Activated naive CD8-positive, alpha-beta T cell treated with anti-CD3 and anti-CD28 coated beads, Interleukin-2, amount 10 ng/mL, durations not matched to agents 7 days and 5 days (primary cell): ENCODE measurements at regions not wholly inside any gene's neighbourhood (a gene's known extent, or its start where the extent isn't known, plus 50 kb on each side); places are given as distances from the start of the nearest gene placed in this dataset.

Source experiments
- ATAC-seq: fragments of 150-1000 bp; cut with Tn5 transposase; one replicate; pipeline ENCODE4 v1.10.0; 2021; ENCODE audit warnings: low read depth, moderate library complexity
- POLR2A ChIA-PET: fragments of 350-600 bp; sonication (Branson Sonifier 250); formaldehyde crosslinking; loops from one replicate; lab custom pipeline; 2021; ENCODE audit warnings: antibody characterized with exemption; lab: Charles Lee
- DNase-seq: peaks from one replicate; pipeline ENCODE4 v3.0.0; 2021
- H3K27ac Mint-ChIP-seq: one replicate; pipeline ENCODE4 v1.8.0; 2022; ENCODE audit warnings: mild to moderate bottlenecking, mixed read lengths
- H3K27me3 Mint-ChIP-seq: one replicate; pipeline ENCODE4 v1.8.0; 2022; ENCODE audit warnings: mild to moderate bottlenecking, moderate library complexity, mixed read lengths
- H3K36me3 Mint-ChIP-seq: one replicate; pipeline ENCODE4 v1.8.0; 2021; ENCODE audit warnings: mild to moderate bottlenecking, mixed read lengths
- H3K4me1 Mint-ChIP-seq: one replicate; pipeline ENCODE4 v1.8.0; 2021; ENCODE audit warnings: mixed read lengths
- H3K4me3 Mint-ChIP-seq: one replicate; pipeline ENCODE4 v1.8.0; 2022; ENCODE audit warnings: mild to moderate bottlenecking, moderate library complexity, mixed read lengths
- H3K9me3 Mint-ChIP-seq: one replicate; pipeline ENCODE4 v1.8.0; 2021; ENCODE audit warnings: mixed read lengths

DNA sequence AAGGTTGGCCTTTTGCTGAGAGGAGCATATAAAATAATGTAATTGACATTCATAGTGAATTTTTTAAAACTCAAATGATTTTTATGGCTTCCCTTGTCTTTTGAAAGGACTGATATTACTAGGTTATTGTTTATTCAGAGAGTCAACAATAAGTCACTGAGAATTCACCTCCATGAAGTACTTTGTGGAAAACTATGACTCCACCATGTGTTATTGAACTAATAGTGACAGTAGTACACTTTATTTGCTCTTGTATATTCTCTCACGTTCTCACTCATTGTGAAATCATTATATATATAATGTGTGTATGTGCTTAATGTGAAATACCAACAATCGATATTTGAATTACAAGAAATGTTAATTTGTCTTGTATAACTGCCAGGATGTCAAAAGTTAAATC, 267.4 kb upstream of the CCDC179 start:
- Mint-ChIP-seq H3K27me3 (no peaks in the 10 kb centered on the region), H3K27ac (no peak overlapping the region)

DNA sequence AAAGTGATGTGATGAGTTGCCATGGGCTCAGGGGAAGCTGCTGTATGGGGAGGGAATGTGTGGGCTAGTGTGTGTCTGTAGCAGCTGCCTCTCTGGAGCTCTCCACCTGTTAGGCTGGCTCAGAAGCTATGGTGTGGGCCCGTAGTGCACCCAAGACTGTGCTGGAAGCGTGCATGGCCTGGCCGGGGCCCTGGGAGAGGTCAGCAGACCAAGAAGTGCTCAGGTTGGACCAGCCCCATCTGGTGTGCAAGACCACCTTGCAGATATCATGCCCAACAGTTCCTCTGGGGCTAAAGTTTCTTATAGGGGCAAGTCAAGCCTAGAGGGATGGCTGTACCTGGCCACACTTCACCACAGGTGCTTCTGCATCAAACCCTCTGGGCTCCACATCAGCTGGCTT, 274.4 kb upstream of the CCDC179 start:
- no peak for DNase-seq
- Mint-ChIP-seq H3K4me1 (no peaks in the 10 kb centered on the region), H3K27ac (no peak overlapping the region), H3K4me3 (no peak overlapping the region), H3K27me3 (no peaks in the 10 kb centered on the region), H3K36me3 (no peaks in the 10 kb centered on the region), H3K9me3 (peaks cover 2% of the 10 kb centered on the region)
- no peak for ATAC-seq
- POLR2A ChIA-PET = no interaction called here

More for the DNA sequence above, 267.4 kb upstream of the CCDC179 start:
- H3K9me3 Mint-ChIP-seq = peaks cover 2% of the 10 kb centered on the region
- H3K36me3 Mint-ChIP-seq = no peaks in the 10 kb centered on the region
- H3K4me3 Mint-ChIP-seq = no peak overlapping the region
- ATAC-seq = no peak
- POLR2A ChIA-PET = no interaction called here
- DNase-seq = no peak
- no peaks in the 10 kb centered on the region for H3K4me1 Mint-ChIP-seq

DNA sequence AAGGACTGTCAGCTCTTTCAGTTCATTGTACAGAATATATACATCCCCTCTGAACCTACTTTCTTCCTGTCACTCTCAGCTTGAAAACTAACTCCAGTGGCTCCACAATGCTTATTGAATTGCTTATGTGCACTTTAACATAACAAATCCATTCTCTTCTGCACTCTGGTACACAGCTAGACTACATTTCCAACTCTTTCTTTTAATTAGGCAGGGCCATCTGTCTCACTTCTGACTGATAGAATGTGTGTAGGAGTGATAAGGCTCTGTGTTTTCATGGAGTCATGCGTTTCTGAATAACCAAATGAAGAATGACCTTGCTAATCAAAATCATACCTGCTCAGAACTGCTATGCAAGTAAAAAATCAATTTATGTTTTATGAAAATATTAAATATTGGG, 278.5 kb upstream of the CCDC179 start:
- Mint-ChIP-seq H3K9me3 (no peaks in the 10 kb centered on the region), H3K4me3 (no peak overlapping the region), H3K27me3 (no peaks in the 10 kb centered on the region), H3K4me1 (no peaks in the 10 kb centered on the region), H3K27ac (no peak overlapping the region), H3K36me3 (no peaks in the 10 kb centered on the region)
- ATAC-seq (no peak), DNase-seq (no peak)
- POLR2A ChIA-PET = no interaction called here

DNA sequence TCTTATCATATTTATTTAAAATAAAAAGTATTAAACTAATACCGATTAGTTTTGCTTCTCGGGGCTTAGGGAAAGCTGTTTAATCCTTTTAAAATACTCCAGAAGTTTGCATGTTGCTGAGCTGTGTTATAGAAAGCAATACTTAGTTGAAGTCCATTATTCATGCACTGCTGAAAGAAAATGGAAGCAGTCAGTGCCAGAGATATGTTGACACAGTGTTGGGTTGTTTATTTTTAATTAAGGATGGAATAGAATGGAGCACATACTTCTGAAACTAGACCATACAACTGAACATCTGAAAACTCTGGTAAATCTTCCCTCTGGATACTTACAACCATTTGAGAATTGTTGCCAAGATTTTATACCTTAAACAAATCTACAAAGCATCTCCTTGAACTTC, 282.7 kb upstream of the CCDC179 start:
- Mint-ChIP-seq H3K36me3 (no peaks in the 10 kb centered on the region), H3K27me3 (peaks cover 2% of the 10 kb centered on the region), H3K9me3 (no peaks in the 10 kb centered on the region), H3K4me3 (no peak overlapping the region), H3K4me1 (no peaks in the 10 kb centered on the region), H3K27ac (no peak overlapping the region)
- POLR2A ChIA-PET = no interaction called here
- no peak for ATAC-seq
- no peak for DNase-seq

DNA sequence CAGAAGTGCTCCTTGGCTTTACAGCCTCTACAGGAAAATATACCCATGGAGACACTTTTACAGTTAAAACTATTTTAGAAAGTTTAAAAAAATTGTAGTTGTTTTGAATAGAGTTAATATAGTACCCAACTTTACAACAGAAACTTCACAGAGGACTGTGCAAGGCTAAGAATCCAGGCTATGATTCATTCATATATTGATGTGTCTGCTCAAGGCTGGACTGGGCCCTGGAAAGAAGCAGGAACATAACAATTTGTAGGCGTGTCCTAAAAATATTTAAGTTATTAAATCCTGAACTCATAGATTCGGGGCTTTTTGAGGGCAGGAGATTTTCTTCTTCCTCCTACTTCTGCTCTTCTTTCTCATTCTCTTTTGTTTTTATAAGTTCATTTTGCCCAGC, 291.5 kb upstream of the CCDC179 start:
- H3K9me3 Mint-ChIP-seq = no peaks in the 10 kb centered on the region
- H3K27me3 Mint-ChIP-seq = no peaks in the 10 kb centered on the region
- H3K4me3 Mint-ChIP-seq = no peak overlapping the region
- no peaks in the 10 kb centered on the region for H3K36me3 Mint-ChIP-seq
- no peaks in the 10 kb centered on the region for H3K4me1 Mint-ChIP-seq
- no peak for DNase-seq
- no peak overlapping the region for H3K27ac Mint-ChIP-seq
- ATAC-seq = no peak
- POLR2A ChIA-PET = no interaction called here

DNA sequence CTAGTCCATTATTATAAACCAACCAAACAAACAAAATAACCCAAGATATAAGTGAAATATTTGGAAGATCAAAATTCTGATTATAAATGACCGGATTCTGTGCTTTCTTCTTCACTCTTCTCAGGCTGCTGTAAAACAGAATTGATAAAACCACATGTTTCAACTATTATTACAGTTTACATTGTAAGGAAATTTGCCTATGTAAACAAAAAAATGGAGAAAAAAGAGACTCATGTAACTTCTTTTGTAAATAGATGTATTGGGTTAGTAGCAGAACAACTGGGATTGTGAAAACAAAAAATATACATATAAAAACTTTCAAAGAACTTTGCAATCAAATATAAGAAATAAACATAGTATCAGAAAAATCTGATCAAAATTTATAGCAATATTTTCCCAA, 295.2 kb upstream of the CCDC179 start:
- ATAC-seq = no peak

DNA sequence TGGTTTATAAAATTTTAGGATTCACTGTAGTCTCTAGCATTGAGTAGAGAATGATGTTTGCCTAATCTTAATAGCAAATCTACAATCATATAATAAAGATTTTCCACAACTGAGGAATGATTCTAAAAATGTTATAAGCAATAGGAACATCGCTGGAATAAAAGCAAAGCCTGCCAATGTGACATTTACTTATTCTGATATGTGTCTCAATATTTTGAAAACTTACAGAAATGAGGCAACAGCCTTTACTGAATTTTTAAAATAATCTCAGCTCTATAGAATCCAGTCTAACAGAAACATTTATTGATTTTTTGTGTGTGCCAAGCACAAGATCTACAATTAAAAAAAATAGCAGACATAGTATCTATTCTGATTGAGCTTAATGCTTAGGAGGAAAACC, 303.7 kb upstream of the CCDC179 start:
- no peaks in the 10 kb centered on the region for H3K4me1 Mint-ChIP-seq
- ATAC-seq (no peak), DNase-seq (no peak)
- H3K36me3 Mint-ChIP-seq = no peaks in the 10 kb centered on the region
- H3K9me3 Mint-ChIP-seq = no peaks in the 10 kb centered on the region
- no peak overlapping the region for H3K4me3 Mint-ChIP-seq
- POLR2A ChIA-PET = no interaction called here
- H3K27ac Mint-ChIP-seq = no peak overlapping the region
- no peaks in the 10 kb centered on the region for H3K27me3 Mint-ChIP-seq

More for the DNA sequence above, 295.2 kb upstream of the CCDC179 start:
- no peak for DNase-seq
- Mint-ChIP-seq H3K27ac (no peak overlapping the region), H3K4me1 (no peaks in the 10 kb centered on the region), H3K4me3 (no peak overlapping the region), H3K9me3 (no peaks in the 10 kb centered on the region), H3K27me3 (no peaks in the 10 kb centered on the region), H3K36me3 (no peaks in the 10 kb centered on the region)
- POLR2A ChIA-PET = no interaction called here

DNA sequence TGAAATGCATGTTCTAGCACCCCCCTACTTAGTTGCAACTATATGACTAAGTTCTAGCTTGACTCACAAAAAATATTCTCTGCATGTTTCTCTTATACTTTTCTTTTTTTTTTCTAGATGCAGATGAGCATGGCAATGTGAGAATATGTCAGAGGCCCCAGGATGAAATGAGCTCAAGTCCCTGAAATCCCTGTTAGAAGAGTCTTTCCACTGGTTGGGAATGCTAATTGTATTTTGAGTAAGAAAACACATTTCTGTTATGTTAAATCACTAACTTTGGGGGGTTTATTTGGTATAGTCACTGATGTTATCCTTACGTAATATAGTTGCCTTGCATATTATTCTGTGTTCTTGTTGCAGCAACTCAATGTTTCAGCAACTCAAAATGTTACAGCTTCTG, 306.1 kb upstream of the CCDC179 start:
- no peaks in the 10 kb centered on the region for H3K9me3 Mint-ChIP-seq
- no peaks in the 10 kb centered on the region for H3K27me3 Mint-ChIP-seq
- no peak for DNase-seq
- no peaks in the 10 kb centered on the region for H3K36me3 Mint-ChIP-seq
- no peak overlapping the region for H3K4me3 Mint-ChIP-seq
- ATAC-seq = no peak
- H3K4me1 Mint-ChIP-seq = no peaks in the 10 kb centered on the region
- POLR2A ChIA-PET = no interaction called here
- no peak overlapping the region for H3K27ac Mint-ChIP-seq

DNA sequence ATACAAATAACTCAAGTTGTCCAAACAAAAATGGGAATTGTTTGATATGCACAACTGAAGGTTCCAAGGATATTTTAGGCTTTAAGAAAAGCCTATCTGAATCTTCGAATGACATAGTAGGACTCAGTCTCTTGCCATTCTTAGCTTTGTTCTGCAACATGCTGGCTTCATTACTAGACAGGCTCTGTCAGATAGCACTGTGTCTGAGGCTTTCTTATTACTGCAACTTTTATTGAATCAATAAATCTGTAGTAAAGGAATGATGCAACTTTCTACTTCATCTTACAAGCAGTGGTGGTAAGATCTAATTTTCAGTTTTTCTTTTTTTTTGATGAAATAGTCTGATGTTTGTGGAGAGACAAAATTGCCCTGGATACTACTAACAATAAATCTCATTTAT, 319.3 kb upstream of the CCDC179 start:
- Mint-ChIP-seq H3K4me1 (peaks cover 2% of the 10 kb centered on the region), H3K27ac (no peak overlapping the region), H3K36me3 (no peaks in the 10 kb centered on the region), H3K4me3 (no peak overlapping the region), H3K27me3 (no peaks in the 10 kb centered on the region), H3K9me3 (no peaks in the 10 kb centered on the region)
- ATAC-seq (no peak), DNase-seq (no peak)
- POLR2A ChIA-PET = no interaction called here

DNA sequence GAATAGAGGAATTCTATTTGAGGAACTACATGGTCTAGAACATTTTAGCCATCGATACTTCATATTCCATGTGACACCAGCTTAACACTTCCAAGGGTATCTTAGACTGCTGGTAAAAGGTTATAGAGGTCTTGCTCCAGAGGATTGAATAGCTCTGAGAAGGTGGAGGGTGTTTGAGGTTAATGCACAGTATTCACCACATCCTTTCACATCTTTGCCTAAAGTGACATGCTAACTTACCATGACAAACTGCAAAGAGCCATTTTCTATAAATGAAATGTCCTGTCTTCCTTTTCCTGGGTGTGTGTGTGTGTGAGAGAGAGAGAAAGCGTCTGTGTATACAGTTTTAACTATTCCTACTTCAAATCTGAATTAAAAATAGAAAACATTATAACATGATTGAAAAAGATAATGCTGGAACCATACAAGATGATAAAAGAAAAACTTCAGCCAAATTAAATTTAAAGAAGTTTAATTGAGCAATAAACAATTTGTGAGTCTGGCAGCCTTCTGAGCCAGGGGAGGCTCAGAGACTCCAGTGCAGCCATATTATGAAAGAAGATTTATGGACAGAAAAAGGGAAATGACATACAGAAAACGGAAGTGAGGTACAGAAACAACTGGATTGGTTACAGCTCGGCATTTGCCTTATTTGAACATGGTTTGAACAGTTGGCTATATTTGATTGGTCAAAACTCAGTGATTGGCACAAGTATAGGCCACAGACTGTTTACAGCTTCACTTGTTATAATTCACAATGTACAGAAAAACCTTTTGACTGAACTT, 320.9 kb upstream of the CCDC179 start:
- no peak overlapping the region for H3K27ac Mint-ChIP-seq
- H3K27me3 Mint-ChIP-seq = no peaks in the 10 kb centered on the region

DNA sequence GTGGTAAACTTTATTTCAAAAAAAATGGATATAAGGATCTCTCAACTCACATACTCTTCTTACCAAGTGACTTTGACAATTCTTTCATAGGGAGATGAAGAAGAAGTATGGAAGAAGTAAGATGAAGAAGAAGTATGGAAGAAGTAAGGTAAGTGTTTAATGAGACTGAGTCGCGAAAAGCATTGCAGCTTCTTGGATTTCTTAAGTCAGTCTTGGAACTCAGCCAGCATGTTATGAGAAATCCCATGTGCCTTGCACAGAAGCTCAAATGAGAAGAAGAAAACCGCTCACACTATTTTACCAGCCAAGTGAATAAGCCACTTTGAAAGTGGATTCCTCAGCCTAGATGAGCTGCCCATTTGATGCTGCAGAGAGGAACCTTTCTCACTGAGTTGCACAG, 332.0 kb upstream of the CCDC179 start:
- POLR2A ChIA-PET = no interaction called here
- DNase-seq = no peak
- no peak overlapping the region for H3K27ac Mint-ChIP-seq

More for the DNA sequence above, 320.9 kb upstream of the CCDC179 start:
- Mint-ChIP-seq H3K4me3 (no peak overlapping the region), H3K36me3 (no peaks in the 10 kb centered on the region), H3K4me1 (peaks cover 2% of the 10 kb centered on the region), H3K9me3 (no peaks in the 10 kb centered on the region)
- ATAC-seq (no peak), DNase-seq (no peak)
- POLR2A ChIA-PET = no interaction called here

DNA sequence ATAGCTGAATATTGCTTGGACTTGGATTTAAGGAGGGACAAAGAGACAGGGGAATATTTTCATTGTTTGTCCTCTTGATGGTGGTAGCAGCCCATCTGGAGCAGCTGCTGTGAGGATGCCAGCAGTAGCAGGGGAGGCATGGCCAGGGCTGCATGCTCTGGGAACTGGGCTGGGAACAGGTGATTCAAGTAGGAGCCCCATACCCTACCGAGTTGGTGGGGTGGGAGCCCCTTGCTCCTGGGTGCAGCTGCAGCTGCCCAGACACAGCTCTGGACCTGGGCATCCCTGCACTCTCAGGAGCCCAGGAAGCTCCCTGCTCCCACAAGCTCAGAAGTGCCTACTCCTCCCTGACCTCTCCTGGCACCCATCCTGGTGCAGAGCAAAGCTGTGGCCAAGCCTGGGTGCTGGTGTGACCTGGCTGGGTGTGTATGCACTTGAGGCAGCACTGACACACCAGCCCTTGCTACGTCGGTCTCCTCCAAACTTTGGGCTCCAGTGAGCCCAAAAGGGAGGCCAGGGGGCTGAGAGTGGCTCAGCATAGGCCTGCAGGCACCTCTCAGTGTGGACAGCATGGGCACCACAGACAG, 341.8 kb upstream of the CCDC179 start:
- no peak overlapping the region for H3K27ac Mint-ChIP-seq
- H3K27me3 Mint-ChIP-seq = no peaks in the 10 kb centered on the region
- H3K4me3 Mint-ChIP-seq = no peak overlapping the region
- no peaks in the 10 kb centered on the region for H3K36me3 Mint-ChIP-seq
- no peak for ATAC-seq
- H3K4me1 Mint-ChIP-seq = no peaks in the 10 kb centered on the region
- no peak for DNase-seq
- POLR2A ChIA-PET = no interaction called here
- peaks cover 6% of the 10 kb centered on the region for H3K9me3 Mint-ChIP-seq

More for the DNA sequence above, 332.0 kb upstream of the CCDC179 start:
- no peak for ATAC-seq
- no peak overlapping the region for H3K4me3 Mint-ChIP-seq
- no peaks in the 10 kb centered on the region for H3K36me3 Mint-ChIP-seq
- no peaks in the 10 kb centered on the region for H3K27me3 Mint-ChIP-seq
- no peaks in the 10 kb centered on the region for H3K4me1 Mint-ChIP-seq
- H3K9me3 Mint-ChIP-seq = peaks cover 3% of the 10 kb centered on the region

DNA sequence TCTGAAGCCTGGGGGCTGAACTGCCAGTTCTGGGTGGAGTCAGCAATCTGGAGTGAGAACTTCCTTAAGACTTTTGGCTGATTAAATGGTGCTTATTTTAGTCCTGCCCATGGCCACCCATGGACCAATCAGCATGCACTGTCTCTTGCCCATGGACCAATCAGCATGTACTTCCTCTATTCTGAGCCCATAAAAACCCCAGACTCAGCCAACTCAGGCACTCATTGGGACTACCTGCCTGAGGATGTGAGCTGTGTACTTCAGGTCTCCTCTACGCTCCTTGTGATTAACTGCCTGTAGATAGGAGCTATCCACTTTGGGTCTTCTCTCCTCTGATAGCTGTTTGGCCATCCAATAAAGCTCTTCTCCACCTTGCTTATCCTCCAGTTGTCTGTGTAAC, 342.3 kb upstream of the CCDC179 start:
- Mint-ChIP-seq H3K4me3 (no peak overlapping the region), H3K36me3 (no peaks in the 10 kb centered on the region), H3K9me3 (peaks cover 5% of the 10 kb centered on the region), H3K4me1 (no peaks in the 10 kb centered on the region), H3K27me3 (no peaks in the 10 kb centered on the region), H3K27ac (no peak overlapping the region)
- POLR2A ChIA-PET = no interaction called here
- DNase-seq (no peak), ATAC-seq (no peak)

DNA sequence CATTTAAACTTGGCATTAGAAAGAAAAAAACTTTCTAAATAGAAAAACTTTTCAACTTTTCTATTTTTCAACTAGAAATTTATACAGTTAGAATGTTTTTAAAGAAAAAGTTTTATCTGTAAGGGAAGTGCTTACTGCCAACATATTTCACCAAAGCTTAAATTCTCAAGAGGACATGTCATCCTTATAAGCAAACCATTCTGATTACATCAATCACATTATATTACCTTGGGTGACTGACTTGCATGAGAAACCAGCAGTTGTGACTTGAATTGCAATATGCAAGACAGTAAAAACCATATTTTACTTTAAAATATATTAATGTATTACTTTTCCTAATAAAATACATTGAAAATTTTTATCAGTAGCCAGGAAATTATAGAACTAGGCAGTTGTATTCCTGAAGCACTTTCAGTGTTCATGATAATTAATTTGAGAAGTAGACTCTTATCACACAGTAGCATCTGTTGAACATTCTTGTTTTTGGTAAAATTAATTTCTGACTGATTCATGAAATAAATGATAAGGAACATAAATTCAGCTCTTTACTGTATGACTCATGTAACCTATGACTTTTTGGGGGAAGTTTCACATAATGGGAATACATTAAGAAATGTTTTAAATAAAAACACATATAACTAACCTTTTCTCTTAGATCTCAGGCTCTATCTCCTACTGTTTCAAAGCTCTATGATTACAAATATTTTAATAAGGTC, 345.0 kb upstream of the CCDC179 start:
- Mint-ChIP-seq H3K4me1 (no peaks in the 10 kb centered on the region), H3K4me3 (no peak overlapping the region), H3K27me3 (no peaks in the 10 kb centered on the region), H3K36me3 (no peaks in the 10 kb centered on the region), H3K9me3 (peaks cover 2% of the 10 kb centered on the region), H3K27ac (no peak overlapping the region)
- POLR2A ChIA-PET = no interaction called here
- DNase-seq = no peak
- ATAC-seq = no peak
